GM12878 (cell line): ENCODE measurements at regions not wholly inside any gene's neighbourhood (a gene's known extent, or its start where the extent isn't known, plus 50 kb on each side); places are given as distances from the start of the nearest gene placed in this dataset.
A peak's percentile ranks its signal among the peaks of the same experiment; 100 is the strongest.

Experiments used
- ATAC-seq: fragments of 200-7000 bp; cut with Tn5 transposase; 3 replicates; pipeline ENCODE4 v1.9.1; 2020; ENCODE audit warnings: mild to moderate bottlenecking, moderate library complexity
- BruUV-seq: library from RNA; stranded (reverse); fragments of 400-500 nt; replicated peaks from 2 replicates; lab custom pipeline; 2021; lab: Mats Ljungman, UMichigan
- CTCF ChIA-PET: fragments of 300-600 bp; sonication (Branson Sonifier 250); formaldehyde crosslinking; extraction: SDS; loops from one replicate; lab custom pipeline; 2021; ENCODE audit warnings: inconsistent platforms; lab: Yijun Ruan, JAX
- POLR2A ChIA-PET: fragments of 350-600 bp; formaldehyde crosslinking; extraction: SDS; loops from one replicate; lab custom pipeline; 2021; ENCODE audit warnings: inconsistent platforms; lab: Charles Lee
- RAD21 ChIA-PET: fragments of 300-600 bp; sonication (Branson Sonifier 250); formaldehyde crosslinking; loops from one replicate; lab custom pipeline; 2023; ENCODE audit warnings: antibody characterized with exemption; ENCODE audit not compliant: unreplicated experiment; lab: Charles Lee
- SMC1A ChIA-PET: fragments of 300-600 bp; sonication (Branson Sonifier 250); formaldehyde crosslinking; loops from one replicate; lab custom pipeline; 2023; ENCODE audit not compliant: unreplicated experiment, uncharacterized antibody; lab: Charles Lee
- DNase-seq: peaks from one replicate; pipeline ENCODE4 v3.0.0-alpha.2; 2011; ENCODE audit warnings: low read depth, low spot score
- FAIRE-seq: peaks from 3 replicates; lab custom pipeline; 2011; peaks lifted over from hg19 to GRCh38; lab: Jason Lieb, UNC
- H2AFZ ChIP-seq: 2 replicates; pipeline ENCODE4 v1.6.0; 2011; ENCODE audit warnings: low read depth, low read length, control low read depth; ENCODE audit not compliant: control insufficient read depth
- H3K27ac ChIP-seq: 2 replicates; pipeline ENCODE4 v1.5.1; 2011; ENCODE audit warnings: control low read depth; ENCODE audit not compliant: control insufficient read depth, insufficient read depth
- H3K27me3 ChIP-seq, 2 experiments: replicated peaks in 1 of 2; 2 replicates each; pipeline versions ENCODE4 v1.6.0 to v1.6.1; 2011; ENCODE audit warnings: low read length in 1 of 2; ENCODE audit not compliant: control insufficient read depth in 2 of 2, insufficient read depth in 2 of 2
- H3K36me3 ChIP-seq, 2 experiments: 2 replicates each; pipeline ENCODE4 v1.5.1; 2011; ENCODE audit warnings: low read length in 1 of 2; ENCODE audit not compliant: control insufficient read depth in 2 of 2, insufficient read depth in 2 of 2
- H3K4me1 ChIP-seq: 2 replicates; pipeline ENCODE4 v1.6.1; 2011; ENCODE audit warnings: mild to moderate bottlenecking, low read length, moderate library complexity, mixed read lengths; ENCODE audit not compliant: control insufficient read depth, insufficient read depth
- H3K4me2 ChIP-seq: 2 replicates; pipeline ENCODE4 v1.6.0; 2011; ENCODE audit warnings: control low read depth; ENCODE audit not compliant: control insufficient read depth, insufficient read depth
- H3K4me3 ChIP-seq: fragments of 200-600 bp; sonication (generic); 2 replicates; pipeline ENCODE4 v1.5.1; 2016
- H3K79me2 ChIP-seq: 2 replicates; pipeline ENCODE4 v1.6.0; 2011; ENCODE audit warnings: low read length; ENCODE audit not compliant: control insufficient read depth, insufficient read depth
- H3K9ac ChIP-seq: 2 replicates; pipeline ENCODE4 v1.8.0; 2011; ENCODE audit warnings: low read length, control low read depth, mixed read lengths; ENCODE audit not compliant: control insufficient read depth, insufficient read depth
- H3K9me3 ChIP-seq: replicated peaks from 3 replicates; pipeline ENCODE4 v1.5.1; 2011; ENCODE audit warnings: mild to moderate bottlenecking, low read length; ENCODE audit not compliant: control insufficient read depth, insufficient read depth
- H4K20me1 ChIP-seq: 2 replicates; pipeline ENCODE4 v1.6.0; 2011; ENCODE audit not compliant: control insufficient read depth, insufficient read depth
- CREB1 ChIP-seq: IDR thresholded peaks from 2 replicates; pipeline ENCODE4 v1.6.1; 2012; ENCODE audit warnings: low read depth, mild to moderate bottlenecking, inconsistent platforms
- MTA3 ChIP-seq: IDR thresholded peaks from 2 replicates; pipeline ENCODE4 v1.6.1; 2012; ENCODE audit warnings: low read length, inconsistent platforms, borderline replicate concordance
- NR2C1 ChIP-seq: fragments of 450-650 bp; IDR thresholded peaks from 2 replicates; pipeline ENCODE4 v1.6.1; 2017; ENCODE audit warnings: antibody characterized with exemption, mild to moderate bottlenecking, moderate library complexity
- PAX5 ChIP-seq: IDR thresholded peaks from 2 replicates; pipeline ENCODE4 v1.6.1; 2011; ENCODE audit warnings: low read depth, low read length, borderline replicate concordance
- PBX3 ChIP-seq: IDR thresholded peaks from 2 replicates; pipeline ENCODE4 v1.6.1; 2011; ENCODE audit warnings: mild to moderate bottlenecking, low read depth, low read length, moderate library complexity; ENCODE audit not compliant: insufficient replicate concordance
- POLR2A ChIP-seq: IDR thresholded peaks from 2 replicates; pipeline ENCODE4 v1.6.1; 2011; ENCODE audit warnings: low read depth, mild to moderate bottlenecking, low read length
- SPI1 ChIP-seq: IDR thresholded peaks from 2 replicates; pipeline ENCODE4 v1.6.1; 2011; ENCODE audit warnings: low read depth, mild to moderate bottlenecking, low read length, moderate library complexity, borderline replicate concordance; ENCODE audit not compliant: insufficient read depth
- TBL1XR1 ChIP-seq: IDR thresholded peaks from 2 replicates; pipeline ENCODE4 v1.6.1; 2012; ENCODE audit warnings: low read depth, low read length, improper control_type of control experiment
- WGBS: methylation state at CpG from one replicate; pipeline ENCODE4 v1.1.6; 2016; ENCODE audit warnings: low lambda C conversion rate; ENCODE audit not compliant: insufficient replicate concordance, insufficient coverage; ENCODE audit errors: missing lambda C conversion rate; 5-methylcytosine and 5-hydroxymethylcytosine counted together
- in situ Hi-C: fragments of 300-500 bp; cut with MboI; formaldehyde crosslinking; loops from 9 replicates; pipeline ENCODE4 v1.14.3; 2018; ENCODE audit warnings: mixed read lengths
- intact Hi-C: fragments of 100-400 bp; cut with micrococcal nuclease; formaldehyde crosslinking; loops from one replicate; pipeline ENCODE4 v1.14.2; 2022; ENCODE audit not compliant: unreplicated experiment
- TF ChIP-seq, protein P1 (sequence below): fragments of 150-350 bp; IDR thresholded peaks from 2 replicates; pipeline ENCODE4 v1.6.1; 2016; ENCODE audit warnings: low read depth, low read length
- TF ChIP-seq, protein P2 (sequence below): IDR thresholded peaks from 2 replicates; pipeline ENCODE4 v1.6.1; 2012; ENCODE audit warnings: low read depth, low read length, improper control_type of control experiment
- TF ChIP-seq, protein P3 (sequence below): fragments of 450-650 bp; IDR thresholded peaks from 2 replicates; pipeline ENCODE4 v1.6.1; 2017; ENCODE audit warnings: mild to moderate bottlenecking, moderate library complexity

GRCh38 chr3:107240183-107241091 lies 136.8 kb upstream of the CCDC54 start (continued):
- TF ChIP-seq, protein P1, sequence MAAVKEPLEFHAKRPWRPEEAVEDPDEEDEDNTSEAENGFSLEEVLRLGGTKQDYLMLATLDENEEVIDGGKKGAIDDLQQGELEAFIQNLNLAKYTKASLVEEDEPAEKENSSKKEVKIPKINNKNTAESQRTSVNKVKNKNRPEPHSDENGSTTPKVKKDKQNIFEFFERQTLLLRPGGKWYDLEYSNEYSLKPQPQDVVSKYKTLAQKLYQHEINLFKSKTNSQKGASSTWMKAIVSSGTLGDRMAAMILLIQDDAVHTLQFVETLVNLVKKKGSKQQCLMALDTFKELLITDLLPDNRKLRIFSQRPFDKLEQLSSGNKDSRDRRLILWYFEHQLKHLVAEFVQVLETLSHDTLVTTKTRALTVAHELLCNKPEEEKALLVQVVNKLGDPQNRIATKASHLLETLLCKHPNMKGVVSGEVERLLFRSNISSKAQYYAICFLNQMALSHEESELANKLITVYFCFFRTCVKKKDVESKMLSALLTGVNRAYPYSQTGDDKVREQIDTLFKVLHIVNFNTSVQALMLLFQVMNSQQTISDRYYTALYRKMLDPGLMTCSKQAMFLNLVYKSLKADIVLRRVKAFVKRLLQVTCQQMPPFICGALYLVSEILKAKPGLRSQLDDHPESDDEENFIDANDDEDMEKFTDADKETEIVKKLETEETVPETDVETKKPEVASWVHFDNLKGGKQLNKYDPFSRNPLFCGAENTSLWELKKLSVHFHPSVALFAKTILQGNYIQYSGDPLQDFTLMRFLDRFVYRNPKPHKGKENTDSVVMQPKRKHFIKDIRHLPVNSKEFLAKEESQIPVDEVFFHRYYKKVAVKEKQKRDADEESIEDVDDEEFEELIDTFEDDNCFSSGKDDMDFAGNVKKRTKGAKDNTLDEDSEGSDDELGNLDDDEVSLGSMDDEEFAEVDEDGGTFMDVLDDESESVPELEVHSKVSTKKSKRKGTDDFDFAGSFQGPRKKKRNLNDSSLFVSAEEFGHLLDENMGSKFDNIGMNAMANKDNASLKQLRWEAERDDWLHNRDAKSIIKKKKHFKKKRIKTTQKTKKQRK = no peak
- TF ChIP-seq POLR2A (peak; percentile 59; the same call in 1 of the 2 replicates), PBX3 (no peak), CREB1 (no peak), NR2C1 (no peak)
- TF ChIP-seq, all 136 proteins: peak for 8

DNA sequence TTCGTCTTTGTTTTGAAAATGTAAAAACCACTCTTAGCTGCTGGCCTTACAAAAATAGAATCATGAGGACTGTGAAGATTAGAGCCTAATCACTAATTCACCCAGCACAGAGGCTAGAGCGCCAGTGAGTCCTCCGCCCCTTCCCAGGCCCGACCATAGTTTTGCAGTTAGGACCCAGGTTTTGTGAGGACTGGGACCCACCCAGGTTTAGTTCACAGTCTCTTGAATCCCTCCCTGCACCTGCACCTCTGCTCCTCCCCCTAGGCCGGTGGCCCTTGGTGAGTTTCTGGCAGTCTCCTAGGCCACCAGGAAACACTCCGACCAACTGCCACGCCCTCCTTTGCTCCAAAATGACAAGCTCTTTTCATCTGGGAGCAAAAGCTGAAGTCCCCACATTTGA lies 136.0 kb upstream of the CCDC54 start:
- Histone ChIP-seq H3K4me3 (peak overlapping the region; percentile 86), H3K9ac (peak overlapping the region; percentile 40; the same call in 1 of the 2 replicates), H4K20me1 (no peaks in the 10 kb centered on the region), H3K27ac (no peak overlapping the region), H3K4me2 (peak overlapping the region; percentile 94), H3K36me3 (no peaks in the 10 kb centered on the region), H3K79me2 (no peaks in the 10 kb centered on the region), H3K27me3 (no peaks in the 10 kb centered on the region), H2AFZ (peak overlapping the region; percentile 94), H3K9me3 (no peaks in the 10 kb centered on the region), H3K4me1 (no peaks in the 10 kb centered on the region; the same call in 1 of the 2 replicates)
- POLR2A ChIA-PET = no interaction called here
- CTCF ChIA-PET = interaction anchor here (1.0 to 1.3 kb wide), 3 partner anchors 180 to 359 kb away, joined by 3 to 5 read pairs (median 3); no protein-coding TSS in a partner anchor
- in situ Hi-C loops = no loop called here
- DNase-seq (no peak), ATAC-seq (peak; percentile 75), FAIRE-seq (peak; percentile 31)
- RAD21 ChIA-PET = no interaction called here
- intact Hi-C loops = no loop called here
- WGBS = 1% methylated on average over 7 of the region's 7 CpGs
- SMC1A ChIA-PET = interaction anchor here (1.6 kb wide), 1 partner anchor 180 kb away, joined by 3 read pairs; no protein-coding TSS in a partner anchor
- no TSS peak for BruUV-seq
- TF ChIP-seq TBL1XR1 (no peak), SPI1 (no peak), PAX5 (no peak), MTA3 (no peak)
- TF ChIP-seq, protein P2, sequence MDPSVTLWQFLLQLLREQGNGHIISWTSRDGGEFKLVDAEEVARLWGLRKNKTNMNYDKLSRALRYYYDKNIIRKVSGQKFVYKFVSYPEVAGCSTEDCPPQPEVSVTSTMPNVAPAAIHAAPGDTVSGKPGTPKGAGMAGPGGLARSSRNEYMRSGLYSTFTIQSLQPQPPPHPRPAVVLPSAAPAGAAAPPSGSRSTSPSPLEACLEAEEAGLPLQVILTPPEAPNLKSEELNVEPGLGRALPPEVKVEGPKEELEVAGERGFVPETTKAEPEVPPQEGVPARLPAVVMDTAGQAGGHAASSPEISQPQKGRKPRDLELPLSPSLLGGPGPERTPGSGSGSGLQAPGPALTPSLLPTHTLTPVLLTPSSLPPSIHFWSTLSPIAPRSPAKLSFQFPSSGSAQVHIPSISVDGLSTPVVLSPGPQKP = no peak
- TF ChIP-seq, protein P3, sequence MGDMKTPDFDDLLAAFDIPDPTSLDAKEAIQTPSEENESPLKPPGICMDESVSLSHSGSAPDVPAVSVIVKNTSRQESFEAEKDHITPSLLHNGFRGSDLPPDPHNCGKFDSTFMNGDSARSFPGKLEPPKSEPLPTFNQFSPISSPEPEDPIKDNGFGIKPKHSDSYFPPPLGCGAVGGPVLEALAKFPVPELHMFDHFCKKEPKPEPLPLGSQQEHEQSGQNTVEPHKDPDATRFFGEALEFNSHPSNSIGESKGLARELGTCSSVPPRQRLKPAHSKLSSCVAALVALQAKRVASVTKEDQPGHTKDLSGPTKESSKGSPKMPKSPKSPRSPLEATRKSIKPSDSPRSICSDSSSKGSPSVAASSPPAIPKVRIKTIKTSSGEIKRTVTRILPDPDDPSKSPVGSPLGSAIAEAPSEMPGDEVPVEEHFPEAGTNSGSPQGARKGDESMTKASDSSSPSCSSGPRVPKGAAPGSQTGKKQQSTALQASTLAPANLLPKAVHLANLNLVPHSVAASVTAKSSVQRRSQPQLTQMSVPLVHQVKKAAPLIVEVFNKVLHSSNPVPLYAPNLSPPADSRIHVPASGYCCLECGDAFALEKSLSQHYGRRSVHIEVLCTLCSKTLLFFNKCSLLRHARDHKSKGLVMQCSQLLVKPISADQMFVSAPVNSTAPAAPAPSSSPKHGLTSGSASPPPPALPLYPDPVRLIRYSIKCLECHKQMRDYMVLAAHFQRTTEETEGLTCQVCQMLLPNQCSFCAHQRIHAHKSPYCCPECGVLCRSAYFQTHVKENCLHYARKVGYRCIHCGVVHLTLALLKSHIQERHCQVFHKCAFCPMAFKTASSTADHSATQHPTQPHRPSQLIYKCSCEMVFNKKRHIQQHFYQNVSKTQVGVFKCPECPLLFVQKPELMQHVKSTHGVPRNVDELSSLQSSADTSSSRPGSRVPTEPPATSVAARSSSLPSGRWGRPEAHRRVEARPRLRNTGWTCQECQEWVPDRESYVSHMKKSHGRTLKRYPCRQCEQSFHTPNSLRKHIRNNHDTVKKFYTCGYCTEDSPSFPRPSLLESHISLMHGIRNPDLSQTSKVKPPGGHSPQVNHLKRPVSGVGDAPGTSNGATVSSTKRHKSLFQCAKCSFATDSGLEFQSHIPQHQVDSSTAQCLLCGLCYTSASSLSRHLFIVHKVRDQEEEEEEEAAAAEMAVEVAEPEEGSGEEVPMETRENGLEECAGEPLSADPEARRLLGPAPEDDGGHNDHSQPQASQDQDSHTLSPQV = no peak
